ENCODE measurements at regions not wholly inside any gene's neighbourhood (a gene's known extent, or its start where the extent isn't known, plus 50 kb on each side); places are given as distances from the start of the nearest gene placed in this dataset.

DNA sequence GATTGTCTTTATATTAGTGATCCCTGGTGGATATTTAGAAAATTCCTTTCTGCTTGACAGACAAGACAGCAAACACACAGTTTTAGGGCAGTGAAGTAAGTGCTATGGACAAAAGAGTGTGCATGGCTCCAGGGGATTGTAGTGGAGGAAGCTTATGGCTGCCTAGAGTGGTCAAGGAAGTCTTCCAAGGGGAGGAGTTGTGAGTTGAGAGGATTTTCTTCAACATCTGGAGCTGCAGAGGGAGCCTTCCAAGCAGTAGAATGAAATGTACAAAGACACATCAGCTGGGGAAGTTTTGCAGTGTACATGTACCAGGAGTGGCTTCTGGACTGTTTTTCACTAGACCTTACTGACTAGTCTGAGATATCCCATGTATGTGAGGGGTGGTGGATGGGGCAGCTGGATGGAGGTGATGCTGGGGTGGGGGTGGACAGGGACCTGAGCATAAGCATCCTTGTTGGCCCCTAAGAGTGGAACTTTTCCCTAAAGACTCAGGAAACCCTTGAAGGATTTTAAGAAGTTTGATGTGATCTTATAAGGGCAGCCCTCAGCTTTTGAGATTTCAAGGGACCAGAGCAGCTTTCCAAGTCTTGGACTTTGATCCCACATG, 160.5 kb upstream of the TAPT1 start:
- TF ChIP-seq EZH2 (optimal IDR thresholded peaks at IDR 0.05; ENCODE audit: low read depth, low read length) = no peak
- TF ChIP-seq, protein P1, sequence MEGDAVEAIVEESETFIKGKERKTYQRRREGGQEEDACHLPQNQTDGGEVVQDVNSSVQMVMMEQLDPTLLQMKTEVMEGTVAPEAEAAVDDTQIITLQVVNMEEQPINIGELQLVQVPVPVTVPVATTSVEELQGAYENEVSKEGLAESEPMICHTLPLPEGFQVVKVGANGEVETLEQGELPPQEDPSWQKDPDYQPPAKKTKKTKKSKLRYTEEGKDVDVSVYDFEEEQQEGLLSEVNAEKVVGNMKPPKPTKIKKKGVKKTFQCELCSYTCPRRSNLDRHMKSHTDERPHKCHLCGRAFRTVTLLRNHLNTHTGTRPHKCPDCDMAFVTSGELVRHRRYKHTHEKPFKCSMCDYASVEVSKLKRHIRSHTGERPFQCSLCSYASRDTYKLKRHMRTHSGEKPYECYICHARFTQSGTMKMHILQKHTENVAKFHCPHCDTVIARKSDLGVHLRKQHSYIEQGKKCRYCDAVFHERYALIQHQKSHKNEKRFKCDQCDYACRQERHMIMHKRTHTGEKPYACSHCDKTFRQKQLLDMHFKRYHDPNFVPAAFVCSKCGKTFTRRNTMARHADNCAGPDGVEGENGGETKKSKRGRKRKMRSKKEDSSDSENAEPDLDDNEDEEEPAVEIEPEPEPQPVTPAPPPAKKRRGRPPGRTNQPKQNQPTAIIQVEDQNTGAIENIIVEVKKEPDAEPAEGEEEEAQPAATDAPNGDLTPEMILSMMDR (IDR thresholded peaks at IDR 0.05; ENCODE audit: low read length) = no peak

Measured in MM.1S (cell line).